ENCODE measurements at regions not wholly inside any gene's neighbourhood (a gene's known extent, or its start where the extent isn't known, plus 50 kb on each side); places are given as distances from the start of the nearest gene placed in this dataset.

DNA sequence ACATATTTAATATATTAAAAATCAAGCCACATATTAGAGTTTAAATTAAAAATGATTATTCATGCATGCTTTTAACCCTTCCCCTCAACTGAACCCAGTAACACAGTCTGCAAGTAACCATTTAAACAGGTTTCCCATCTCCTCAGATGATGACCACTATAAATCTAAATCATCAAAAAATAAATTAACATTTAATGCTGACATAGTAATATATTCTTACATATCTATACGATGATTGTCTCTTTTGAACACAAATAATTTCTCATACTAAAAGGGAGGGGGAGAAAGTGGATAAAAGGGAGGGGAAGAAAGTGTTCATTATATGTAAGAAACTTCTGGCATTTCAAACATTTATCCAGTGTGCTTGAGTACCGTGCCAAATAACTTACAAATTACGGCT is 701.6 kb downstream of the MTRR start:
- Mint-ChIP-seq H3K9me3 (no peaks in the 10 kb centered on the region), H3K27ac (no peak overlapping the region), H3K4me1 (no peaks in the 10 kb centered on the region), H3K36me3 (no peaks in the 10 kb centered on the region), H3K27me3 (ENCODE audit: low read depth) (peaks cover 3% of the 10 kb centered on the region), H3K4me3 (no peak overlapping the region)
- no peak for DNase-seq (ENCODE audit: low spot score in 2 of 2, unreplicated experiment in 2 of 2)
- TF ChIP-seq, protein P1, sequence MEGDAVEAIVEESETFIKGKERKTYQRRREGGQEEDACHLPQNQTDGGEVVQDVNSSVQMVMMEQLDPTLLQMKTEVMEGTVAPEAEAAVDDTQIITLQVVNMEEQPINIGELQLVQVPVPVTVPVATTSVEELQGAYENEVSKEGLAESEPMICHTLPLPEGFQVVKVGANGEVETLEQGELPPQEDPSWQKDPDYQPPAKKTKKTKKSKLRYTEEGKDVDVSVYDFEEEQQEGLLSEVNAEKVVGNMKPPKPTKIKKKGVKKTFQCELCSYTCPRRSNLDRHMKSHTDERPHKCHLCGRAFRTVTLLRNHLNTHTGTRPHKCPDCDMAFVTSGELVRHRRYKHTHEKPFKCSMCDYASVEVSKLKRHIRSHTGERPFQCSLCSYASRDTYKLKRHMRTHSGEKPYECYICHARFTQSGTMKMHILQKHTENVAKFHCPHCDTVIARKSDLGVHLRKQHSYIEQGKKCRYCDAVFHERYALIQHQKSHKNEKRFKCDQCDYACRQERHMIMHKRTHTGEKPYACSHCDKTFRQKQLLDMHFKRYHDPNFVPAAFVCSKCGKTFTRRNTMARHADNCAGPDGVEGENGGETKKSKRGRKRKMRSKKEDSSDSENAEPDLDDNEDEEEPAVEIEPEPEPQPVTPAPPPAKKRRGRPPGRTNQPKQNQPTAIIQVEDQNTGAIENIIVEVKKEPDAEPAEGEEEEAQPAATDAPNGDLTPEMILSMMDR (IDR thresholded peaks at IDR 0.05; ENCODE audit: unreplicated experiment) = no peak

- no peaks in the 10 kb centered on the region for H3K4me1 Mint-ChIP-seq
- H3K9me3 Mint-ChIP-seq = no peaks in the 10 kb centered on the region
- no peak for DNase-seq (ENCODE audit: low spot score in 2 of 2, unreplicated experiment in 2 of 2)
- no peaks in the 10 kb centered on the region for H3K36me3 Mint-ChIP-seq
- TF ChIP-seq, protein P1 (IDR thresholded peaks at IDR 0.05; ENCODE audit: unreplicated experiment) = no peak
- H3K27ac Mint-ChIP-seq = no peak overlapping the region
- H3K27me3 Mint-ChIP-seq (ENCODE audit: low read depth) = peaks cover 21% of the 10 kb centered on the region
- H3K4me3 Mint-ChIP-seq = no peak overlapping the region
These were observed 707.2 kb downstream of the MTRR start for GRCh38 chr5:8576178-8576577.

DNA sequence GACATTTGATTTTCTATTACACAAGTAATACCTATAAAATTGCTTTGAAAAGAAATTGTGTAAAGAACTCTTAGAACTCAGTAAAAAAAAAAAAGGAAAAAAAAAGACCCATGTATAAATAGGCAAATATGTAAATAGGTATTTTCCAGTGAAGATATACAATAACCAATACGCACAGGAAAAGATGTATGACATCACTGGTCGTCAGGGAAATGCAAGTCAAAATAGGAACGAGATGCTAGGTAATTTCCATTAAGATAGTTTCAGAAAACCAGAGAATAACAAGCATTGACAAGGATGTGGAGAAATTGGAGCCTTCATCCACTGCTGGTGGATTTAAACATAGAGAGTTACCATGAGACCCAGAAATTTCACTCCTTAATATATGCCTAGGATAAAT is 708.8 kb downstream of the MTRR start:
- H3K27ac Mint-ChIP-seq = no peak overlapping the region
- peaks cover 37% of the 10 kb centered on the region for H3K27me3 Mint-ChIP-seq (ENCODE audit: low read depth)
- DNase-seq (ENCODE audit: low spot score in 2 of 2, unreplicated experiment in 2 of 2) = no peak
- no peaks in the 10 kb centered on the region for H3K9me3 Mint-ChIP-seq
- no peaks in the 10 kb centered on the region for H3K36me3 Mint-ChIP-seq
- no peaks in the 10 kb centered on the region for H3K4me1 Mint-ChIP-seq
- H3K4me3 Mint-ChIP-seq = no peak overlapping the region
- TF ChIP-seq, protein P1 (IDR thresholded peaks at IDR 0.05; ENCODE audit: unreplicated experiment) = no peak

GRCh38 chr5:8580298-8580697 is 711.4 kb downstream of the MTRR start:
- no peak overlapping the region for H3K4me3 Mint-ChIP-seq
- H3K27ac Mint-ChIP-seq = no peak overlapping the region
- TF ChIP-seq, protein P1 (IDR thresholded peaks at IDR 0.05; ENCODE audit: unreplicated experiment) = no peak
- peaks cover 45% of the 10 kb centered on the region for H3K27me3 Mint-ChIP-seq (ENCODE audit: low read depth)
- no peaks in the 10 kb centered on the region for H3K36me3 Mint-ChIP-seq
- no peaks in the 10 kb centered on the region for H3K9me3 Mint-ChIP-seq
- H3K4me1 Mint-ChIP-seq = no peaks in the 10 kb centered on the region
- no peak for DNase-seq (ENCODE audit: low spot score in 2 of 2, unreplicated experiment in 2 of 2)

GRCh38 chr5:8581047-8581446 is 712.1 kb downstream of the MTRR start:
- TF ChIP-seq, protein P1 (IDR thresholded peaks at IDR 0.05; ENCODE audit: unreplicated experiment) = no peak
- Mint-ChIP-seq H3K4me1 (no peaks in the 10 kb centered on the region), H3K27ac (no peak overlapping the region), H3K27me3 (ENCODE audit: low read depth) (peaks cover 41% of the 10 kb centered on the region), H3K36me3 (no peaks in the 10 kb centered on the region), H3K4me3 (no peak overlapping the region), H3K9me3 (no peaks in the 10 kb centered on the region)
- no peak for DNase-seq (ENCODE audit: low spot score in 2 of 2, unreplicated experiment in 2 of 2)
